ENCODE measurements at regions not wholly inside any gene's neighbourhood (a gene's known extent, or its start where the extent isn't known, plus 50 kb on each side); places are given as distances from the start of the nearest gene placed in this dataset.

DNA sequence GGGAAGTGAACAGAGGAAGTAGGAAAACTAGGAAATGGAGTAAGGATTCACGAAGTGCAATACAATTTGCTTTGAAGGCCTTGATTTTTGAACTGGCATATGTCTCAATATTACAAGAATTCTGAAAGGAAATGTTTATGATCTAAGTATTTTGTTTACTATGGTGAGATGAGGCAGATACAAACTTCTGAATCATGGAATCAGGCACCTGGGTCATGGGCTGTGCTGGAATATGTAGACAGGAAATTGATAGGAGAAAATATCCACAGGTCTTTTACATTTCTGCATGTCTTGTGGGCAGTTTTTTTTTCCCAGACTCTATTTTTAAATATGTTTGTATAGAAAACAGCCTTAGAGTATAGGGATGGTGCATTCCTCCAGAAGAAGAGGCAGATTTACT, 117.1 kb downstream of the PPP1R3A start:
- no peaks in the 10 kb centered on the region for H3K27me3 ChIP-seq (ENCODE audit: low read depth, low read length)
- no peak overlapping the region for H3K4me3 ChIP-seq (ENCODE audit: low read depth in 1 of 2, low read length in 2 of 2)
- H3K4me1 ChIP-seq (ENCODE audit: control insufficient read depth in 1 of 2, insufficient read depth in 2 of 2, low read length in 2 of 2), result no peaks in the 10 kb centered on the region
- H3K9me3 ChIP-seq (ENCODE audit: control insufficient read depth in 1 of 2, low read length in 2 of 2), result no peaks in the 10 kb centered on the region
- no peak overlapping the region for H3K27ac ChIP-seq (ENCODE audit: low read length)
- no peaks in the 10 kb centered on the region for H3K36me3 ChIP-seq (ENCODE audit: control insufficient read depth in 1 of 2, insufficient read depth in 2 of 2, low read length in 2 of 2)

DNA sequence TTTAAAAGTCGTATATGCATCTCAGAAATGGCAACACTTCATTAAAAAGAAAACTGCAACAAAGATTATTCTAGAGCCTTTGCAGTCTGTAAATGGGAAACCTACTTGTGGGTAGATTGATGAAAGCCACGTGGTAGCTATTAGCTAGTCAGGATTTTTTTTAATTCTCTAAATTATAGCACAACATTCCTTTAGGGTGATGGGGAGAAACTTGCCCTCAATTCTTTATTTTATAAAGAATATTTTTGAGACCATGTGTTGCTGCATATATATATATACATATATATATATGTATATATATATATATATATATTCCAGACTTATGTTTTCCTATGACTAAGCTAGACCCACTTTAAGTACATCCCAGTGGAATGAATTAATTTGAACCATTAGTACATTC, 118.0 kb downstream of the PPP1R3A start:
- Histone ChIP-seq H3K9me3 (ENCODE audit: control insufficient read depth in 1 of 2, low read length in 2 of 2) (no peaks in the 10 kb centered on the region), H3K27me3 (ENCODE audit: low read depth, low read length) (no peaks in the 10 kb centered on the region), H3K36me3 (ENCODE audit: control insufficient read depth in 1 of 2, insufficient read depth in 2 of 2, low read length in 2 of 2) (no peaks in the 10 kb centered on the region), H3K27ac (ENCODE audit: low read length) (no peak overlapping the region), H3K4me1 (ENCODE audit: control insufficient read depth in 1 of 2, insufficient read depth in 2 of 2, low read length in 2 of 2) (no peaks in the 10 kb centered on the region), H3K4me3 (ENCODE audit: low read depth in 1 of 2, low read length in 2 of 2) (no peak overlapping the region)

- Histone ChIP-seq H3K9me3 (ENCODE audit: control insufficient read depth in 1 of 2, low read length in 2 of 2) (no peaks in the 10 kb centered on the region), H3K4me3 (ENCODE audit: low read depth in 1 of 2, low read length in 2 of 2) (no peak overlapping the region), H3K4me1 (ENCODE audit: control insufficient read depth in 1 of 2, insufficient read depth in 2 of 2, low read length in 2 of 2) (no peaks in the 10 kb centered on the region), H3K27ac (ENCODE audit: low read length) (no peak overlapping the region), H3K27me3 (ENCODE audit: low read depth, low read length) (no peaks in the 10 kb centered on the region), H3K36me3 (ENCODE audit: control insufficient read depth in 1 of 2, insufficient read depth in 2 of 2, low read length in 2 of 2) (no peaks in the 10 kb centered on the region)
Observed at GRCh38 chr7:113799896-113800295, 118.9 kb downstream of the PPP1R3A start.

DNA sequence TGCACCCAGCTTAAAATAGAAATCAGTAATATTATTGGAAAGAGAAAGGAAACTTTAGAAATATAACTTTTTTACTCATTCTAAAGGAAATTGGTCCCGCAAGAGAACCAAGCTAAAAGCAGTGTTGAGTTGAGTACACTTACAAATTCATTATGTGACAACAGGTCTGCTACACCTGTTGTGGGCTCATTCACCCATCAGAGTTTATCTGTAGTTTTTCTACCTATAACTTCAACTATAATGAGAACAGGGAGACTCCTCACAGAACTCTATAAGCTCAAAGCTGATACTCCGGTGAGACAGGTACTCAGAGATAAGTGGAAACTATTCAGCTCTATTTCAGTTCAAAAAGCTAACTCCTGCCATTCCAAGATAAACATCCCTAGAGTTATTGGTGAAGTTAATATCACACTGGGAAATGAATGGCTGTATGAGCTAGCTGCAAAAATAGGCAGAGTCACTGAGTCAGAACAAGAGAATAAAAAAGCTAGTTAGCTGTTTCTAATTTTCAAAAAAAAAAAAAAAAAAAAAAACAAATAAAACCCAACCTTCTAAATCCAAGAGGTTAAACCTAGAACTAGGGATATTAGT, 121.3 kb downstream of the PPP1R3A start:
- Histone ChIP-seq H3K9me3 (ENCODE audit: control insufficient read depth in 1 of 2, low read length in 2 of 2) (no peaks in the 10 kb centered on the region), H3K4me3 (ENCODE audit: low read depth in 1 of 2, low read length in 2 of 2) (no peak overlapping the region), H3K27ac (ENCODE audit: low read length) (no peak overlapping the region), H3K4me1 (ENCODE audit: control insufficient read depth in 1 of 2, insufficient read depth in 2 of 2, low read length in 2 of 2) (no peaks in the 10 kb centered on the region), H3K27me3 (ENCODE audit: low read depth, low read length) (no peaks in the 10 kb centered on the region), H3K36me3 (ENCODE audit: control insufficient read depth in 1 of 2, insufficient read depth in 2 of 2, low read length in 2 of 2) (no peaks in the 10 kb centered on the region)

- H3K27me3 ChIP-seq (ENCODE audit: low read depth, low read length), result no peaks in the 10 kb centered on the region
- H3K27ac ChIP-seq (ENCODE audit: low read length), result no peak overlapping the region
- no peaks in the 10 kb centered on the region for H3K36me3 ChIP-seq (ENCODE audit: control insufficient read depth in 1 of 2, insufficient read depth in 2 of 2, low read length in 2 of 2)
- H3K4me3 ChIP-seq (ENCODE audit: low read depth in 1 of 2, low read length in 2 of 2), result no peak overlapping the region
- H3K9me3 ChIP-seq (ENCODE audit: control insufficient read depth in 1 of 2, low read length in 2 of 2), result no peaks in the 10 kb centered on the region
- H3K4me1 ChIP-seq (ENCODE audit: control insufficient read depth in 1 of 2, insufficient read depth in 2 of 2, low read length in 2 of 2), result no peaks in the 10 kb centered on the region
Observed at GRCh38 chr7:113796557-113796956, 122.3 kb downstream of the PPP1R3A start.

- Histone ChIP-seq H3K27me3 (ENCODE audit: low read depth, low read length) (no peaks in the 10 kb centered on the region), H3K36me3 (ENCODE audit: control insufficient read depth in 1 of 2, insufficient read depth in 2 of 2, low read length in 2 of 2) (no peaks in the 10 kb centered on the region), H3K4me1 (ENCODE audit: control insufficient read depth in 1 of 2, insufficient read depth in 2 of 2, low read length in 2 of 2) (no peaks in the 10 kb centered on the region), H3K9me3 (ENCODE audit: control insufficient read depth in 1 of 2, low read length in 2 of 2) (no peaks in the 10 kb centered on the region), H3K27ac (ENCODE audit: low read length) (no peak overlapping the region), H3K4me3 (ENCODE audit: low read depth in 1 of 2, low read length in 2 of 2) (no peak overlapping the region)
Observed at GRCh38 chr7:113794573-113794972, 124.2 kb downstream of the PPP1R3A start.

DNA sequence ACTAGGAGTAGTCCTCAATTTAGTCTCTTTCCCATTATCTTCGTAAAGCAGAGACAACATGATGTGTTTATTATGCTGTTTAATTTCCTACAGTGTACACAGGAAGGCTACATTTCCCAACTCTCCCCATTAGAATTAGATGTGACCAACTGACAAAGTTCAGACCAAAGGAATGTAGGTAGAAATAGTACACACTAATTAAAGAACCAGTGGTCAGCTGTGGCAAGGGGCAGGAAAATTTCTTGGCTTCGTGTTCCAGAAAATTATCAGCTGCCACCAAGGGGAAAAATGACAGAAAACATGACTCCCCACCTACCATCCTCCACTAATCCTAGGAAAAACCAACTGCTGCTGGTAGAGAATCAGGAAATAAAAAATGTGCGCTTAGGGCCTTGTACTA, 125.6 kb downstream of the PPP1R3A start:
- Histone ChIP-seq H3K9me3 (ENCODE audit: control insufficient read depth in 1 of 2, low read length in 2 of 2) (no peaks in the 10 kb centered on the region), H3K4me3 (ENCODE audit: low read depth in 1 of 2, low read length in 2 of 2) (no peak overlapping the region), H3K27ac (ENCODE audit: low read length) (no peak overlapping the region), H3K4me1 (ENCODE audit: control insufficient read depth in 1 of 2, insufficient read depth in 2 of 2, low read length in 2 of 2) (no peaks in the 10 kb centered on the region), H3K36me3 (ENCODE audit: control insufficient read depth in 1 of 2, insufficient read depth in 2 of 2, low read length in 2 of 2) (no peaks in the 10 kb centered on the region), H3K27me3 (ENCODE audit: low read depth, low read length) (no peaks in the 10 kb centered on the region)

DNA sequence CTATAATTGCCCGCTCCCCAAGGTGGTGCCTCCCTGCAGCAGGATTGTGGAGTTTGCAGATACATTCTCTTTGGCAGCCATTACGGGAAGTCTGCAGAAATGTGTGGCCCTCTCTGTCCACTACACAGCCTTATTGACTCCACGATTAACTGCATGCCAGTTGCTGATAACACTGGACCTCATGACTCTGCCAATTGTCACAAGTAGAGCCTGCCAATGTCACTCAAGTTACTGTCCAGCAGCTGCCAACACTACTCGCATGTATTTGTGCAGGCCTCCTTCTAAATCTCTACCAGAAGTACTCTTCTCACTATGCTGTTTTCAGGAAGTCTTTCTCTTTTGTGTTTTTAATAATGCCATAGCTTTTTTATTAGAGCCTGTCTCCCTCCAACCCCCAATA, 128.8 kb downstream of the PPP1R3A start:
- no peaks in the 10 kb centered on the region for H3K9me3 ChIP-seq (ENCODE audit: control insufficient read depth in 1 of 2, low read length in 2 of 2)
- H3K27ac ChIP-seq (ENCODE audit: low read length), result no peak overlapping the region
- H3K4me1 ChIP-seq (ENCODE audit: control insufficient read depth in 1 of 2, insufficient read depth in 2 of 2, low read length in 2 of 2), result no peaks in the 10 kb centered on the region
- H3K36me3 ChIP-seq (ENCODE audit: control insufficient read depth in 1 of 2, insufficient read depth in 2 of 2, low read length in 2 of 2), result no peaks in the 10 kb centered on the region
- H3K27me3 ChIP-seq (ENCODE audit: low read depth, low read length), result no peaks in the 10 kb centered on the region
- H3K4me3 ChIP-seq (ENCODE audit: low read depth in 1 of 2, low read length in 2 of 2), result no peak overlapping the region

GRCh38 chr7:113787106-113787505, 131.7 kb downstream of the PPP1R3A start:
- no peak overlapping the region for H3K27ac ChIP-seq (ENCODE audit: low read length)
- no peaks in the 10 kb centered on the region for H3K27me3 ChIP-seq (ENCODE audit: low read depth, low read length)
- H3K9me3 ChIP-seq (ENCODE audit: control insufficient read depth in 1 of 2, low read length in 2 of 2), result no peaks in the 10 kb centered on the region
- no peaks in the 10 kb centered on the region for H3K36me3 ChIP-seq (ENCODE audit: control insufficient read depth in 1 of 2, insufficient read depth in 2 of 2, low read length in 2 of 2)
- H3K4me1 ChIP-seq (ENCODE audit: control insufficient read depth in 1 of 2, insufficient read depth in 2 of 2, low read length in 2 of 2), result no peaks in the 10 kb centered on the region
- H3K4me3 ChIP-seq (ENCODE audit: low read depth in 1 of 2, low read length in 2 of 2), result no peak overlapping the region

DNA sequence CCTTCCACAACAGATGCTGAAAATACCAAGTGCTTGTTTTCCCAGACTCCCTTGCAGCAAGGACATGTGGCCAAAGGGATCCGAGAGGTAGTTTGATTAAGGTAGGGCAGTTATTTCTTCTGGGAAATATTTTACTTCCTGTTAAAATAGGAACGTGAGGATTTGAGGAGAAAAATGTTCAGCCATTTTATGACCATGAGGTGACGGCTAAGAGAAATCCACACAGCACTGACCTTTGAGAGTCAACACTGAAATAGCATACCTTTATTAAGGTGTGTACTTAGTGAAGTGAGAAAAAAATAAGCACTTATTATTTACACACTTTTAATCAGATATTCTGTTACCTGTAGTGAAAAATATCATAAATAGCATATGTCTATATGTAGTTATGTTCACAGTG, 133.9 kb downstream of the PPP1R3A start:
- H3K27me3 ChIP-seq (ENCODE audit: low read depth, low read length), result no peaks in the 10 kb centered on the region
- no peaks in the 10 kb centered on the region for H3K36me3 ChIP-seq (ENCODE audit: control insufficient read depth in 1 of 2, insufficient read depth in 2 of 2, low read length in 2 of 2)
- no peak overlapping the region for H3K27ac ChIP-seq (ENCODE audit: low read length)
- H3K4me3 ChIP-seq (ENCODE audit: low read depth in 1 of 2, low read length in 2 of 2), result no peak overlapping the region
- no peaks in the 10 kb centered on the region for H3K4me1 ChIP-seq (ENCODE audit: control insufficient read depth in 1 of 2, insufficient read depth in 2 of 2, low read length in 2 of 2)
- H3K9me3 ChIP-seq (ENCODE audit: control insufficient read depth in 1 of 2, low read length in 2 of 2), result no peaks in the 10 kb centered on the region

DNA sequence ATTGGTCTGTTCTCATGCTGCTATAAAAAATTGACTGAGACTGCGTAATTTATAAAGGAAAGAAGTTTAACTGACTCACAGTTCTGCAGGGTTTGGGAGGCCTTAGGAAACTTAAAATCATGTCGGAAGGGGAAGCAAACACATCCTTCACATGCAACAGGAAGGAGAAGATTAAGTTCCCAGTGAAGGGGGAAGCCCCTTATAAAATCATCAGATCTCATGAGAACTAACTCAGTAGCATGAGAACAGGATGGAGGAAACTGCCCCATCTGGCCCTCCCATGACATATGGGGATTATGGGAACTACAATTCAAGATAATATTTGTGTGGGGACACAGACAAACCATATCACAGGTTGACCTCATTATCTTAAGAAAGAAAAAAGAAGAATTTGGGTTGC, 134.5 kb downstream of the PPP1R3A start:
- Histone ChIP-seq H3K4me3 (ENCODE audit: low read depth in 1 of 2, low read length in 2 of 2) (no peak overlapping the region), H3K27me3 (ENCODE audit: low read depth, low read length) (no peaks in the 10 kb centered on the region), H3K4me1 (ENCODE audit: control insufficient read depth in 1 of 2, insufficient read depth in 2 of 2, low read length in 2 of 2) (no peaks in the 10 kb centered on the region), H3K36me3 (ENCODE audit: control insufficient read depth in 1 of 2, insufficient read depth in 2 of 2, low read length in 2 of 2) (no peaks in the 10 kb centered on the region), H3K27ac (ENCODE audit: low read length) (no peak overlapping the region), H3K9me3 (ENCODE audit: control insufficient read depth in 1 of 2, low read length in 2 of 2) (no peaks in the 10 kb centered on the region)

DNA sequence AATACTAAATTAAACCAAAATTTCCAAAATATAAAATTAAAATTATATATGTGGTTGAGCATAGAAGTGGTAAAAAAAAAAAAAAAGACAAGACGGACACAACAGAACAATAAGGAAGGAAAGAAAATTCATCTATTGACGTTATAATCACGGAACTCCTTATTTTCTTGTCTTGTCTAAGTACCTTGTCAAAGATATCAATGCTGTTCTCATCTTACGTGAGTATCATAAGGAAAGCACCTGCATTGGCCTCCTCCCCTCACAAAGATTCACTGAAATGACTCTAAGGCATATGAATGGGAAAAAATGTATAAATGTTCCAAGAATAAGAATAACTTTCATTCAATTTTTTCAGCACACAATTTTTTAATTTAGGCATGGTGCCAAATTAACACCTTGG, 135.4 kb downstream of the PPP1R3A start:
- H3K4me1 ChIP-seq (ENCODE audit: control insufficient read depth in 1 of 2, insufficient read depth in 2 of 2, low read length in 2 of 2), result no peaks in the 10 kb centered on the region
- H3K9me3 ChIP-seq (ENCODE audit: control insufficient read depth in 1 of 2, low read length in 2 of 2), result no peaks in the 10 kb centered on the region
- no peaks in the 10 kb centered on the region for H3K27me3 ChIP-seq (ENCODE audit: low read depth, low read length)
- H3K27ac ChIP-seq (ENCODE audit: low read length), result no peak overlapping the region
- no peak overlapping the region for H3K4me3 ChIP-seq (ENCODE audit: low read depth in 1 of 2, low read length in 2 of 2)
- H3K36me3 ChIP-seq (ENCODE audit: control insufficient read depth in 1 of 2, insufficient read depth in 2 of 2, low read length in 2 of 2), result no peaks in the 10 kb centered on the region

Measured in muscle layer of duodenum (tissue), 2 donors.